Retinal pigment epithelial cell (primary cell): ENCODE measurements at regions not wholly inside any gene's neighbourhood (a gene's known extent, or its start where the extent isn't known, plus 50 kb on each side); places are given as distances from the start of the nearest gene placed in this dataset.

Source experiments
- DNase-seq: peaks from one replicate; pipeline ENCODE4 v3.0.0-alpha.2; 2010; ENCODE audit warnings: low read depth
- H3K4me3 ChIP-seq: 2 replicates; pipeline ENCODE4 v1.5.1; 2011; ENCODE audit warnings: mild to moderate bottlenecking, low read length, control low read depth, moderate library complexity
- CTCF ChIP-seq: conservative IDR thresholded peaks from 2 replicates; pipeline ENCODE4 v1.5.1; 2011; ENCODE audit warnings: low read depth, low read length, control low read depth, inconsistent platforms

- no peak overlapping the region for H3K4me3 ChIP-seq
- TF ChIP-seq CTCF: no peak
- no peak for DNase-seq
These were observed 1216.0 kb downstream of the SLITRK5 start for GRCh38 chr13:88887045-88887662.

- no peak overlapping the region for H3K4me3 ChIP-seq
- no peak for TF ChIP-seq CTCF
- no peak for DNase-seq
These were observed 1224.2 kb downstream of the SLITRK5 start for GRCh38 chr13:88895261-88895941.

GRCh38 chr13:88896466-88896865 lies 1225.3 kb downstream of the SLITRK5 start:
- no peak overlapping the region for H3K4me3 ChIP-seq
- DNase-seq: no peak
- no peak for TF ChIP-seq CTCF

GRCh38 chr13:88908961-88909441 lies 1237.8 kb downstream of the SLITRK5 start:
- H3K4me3 ChIP-seq: no peak overlapping the region
- TF ChIP-seq CTCF: no peak
- DNase-seq: peak; percentile 40

- DNase-seq: no peak
- no peak for TF ChIP-seq CTCF
- no peak overlapping the region for H3K4me3 ChIP-seq
These were observed 1248.9 kb downstream of the SLITRK5 start for GRCh38 chr13:88919970-88920628.

- no peak overlapping the region for H3K4me3 ChIP-seq
- DNase-seq: no peak
- TF ChIP-seq CTCF: no peak
These were observed 1254.8 kb downstream of the SLITRK5 start for GRCh38 chr13:88925954-88926353.
